ENCODE measurements at regions not wholly inside any gene's neighbourhood (a gene's known extent, or its start where the extent isn't known, plus 50 kb on each side); places are given as distances from the start of the nearest gene placed in this dataset.
"Not testable (repeated sequence)": the region's sequence is repeated elsewhere in the genome, so short reads cannot be mapped to it uniquely, and the experiment has no call there.

DNA sequence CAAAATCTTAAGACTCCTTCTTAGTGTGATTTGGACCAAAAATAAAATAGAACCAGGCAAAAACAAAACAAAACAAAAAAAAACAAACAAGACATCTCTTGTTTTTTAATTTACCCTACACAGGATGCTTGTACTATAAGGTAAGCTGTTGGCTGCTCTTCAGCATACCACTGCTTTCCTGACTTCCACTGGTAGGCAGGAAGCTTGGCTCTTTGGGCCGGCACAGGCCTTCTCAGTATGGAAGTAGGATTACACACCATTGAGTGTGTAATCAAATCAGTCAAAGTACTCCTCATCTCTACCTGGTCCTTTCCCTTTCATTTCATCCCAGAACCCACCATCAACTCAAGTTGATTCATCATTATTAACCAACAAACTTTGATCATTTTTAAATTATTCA lies 61.9 kb upstream of the RGS1 start:
- WGBS, 5 donors: 66 to 84% (median 78%) methylated on average over 1 of the region's 1 CpG
- no peak for DNase-seq
- H3K27me3 ChIP-seq (replicated peaks in 1 of 7): peaks cover 0 to 8% (median 0%) of the 10 kb centered on the region in 7 donors
- peak overlapping the region in 3 of 8 donors; percentile 1 to 26 (median 20) for H3K27ac ChIP-seq
- intact Hi-C loops (cut with DNase I; ENCODE audit: low total_unique reads): no loop called here
- no peak for TF ChIP-seq POLR2A (IDR thresholded peaks at IDR 0.05)
- TF ChIP-seq, protein P1, sequence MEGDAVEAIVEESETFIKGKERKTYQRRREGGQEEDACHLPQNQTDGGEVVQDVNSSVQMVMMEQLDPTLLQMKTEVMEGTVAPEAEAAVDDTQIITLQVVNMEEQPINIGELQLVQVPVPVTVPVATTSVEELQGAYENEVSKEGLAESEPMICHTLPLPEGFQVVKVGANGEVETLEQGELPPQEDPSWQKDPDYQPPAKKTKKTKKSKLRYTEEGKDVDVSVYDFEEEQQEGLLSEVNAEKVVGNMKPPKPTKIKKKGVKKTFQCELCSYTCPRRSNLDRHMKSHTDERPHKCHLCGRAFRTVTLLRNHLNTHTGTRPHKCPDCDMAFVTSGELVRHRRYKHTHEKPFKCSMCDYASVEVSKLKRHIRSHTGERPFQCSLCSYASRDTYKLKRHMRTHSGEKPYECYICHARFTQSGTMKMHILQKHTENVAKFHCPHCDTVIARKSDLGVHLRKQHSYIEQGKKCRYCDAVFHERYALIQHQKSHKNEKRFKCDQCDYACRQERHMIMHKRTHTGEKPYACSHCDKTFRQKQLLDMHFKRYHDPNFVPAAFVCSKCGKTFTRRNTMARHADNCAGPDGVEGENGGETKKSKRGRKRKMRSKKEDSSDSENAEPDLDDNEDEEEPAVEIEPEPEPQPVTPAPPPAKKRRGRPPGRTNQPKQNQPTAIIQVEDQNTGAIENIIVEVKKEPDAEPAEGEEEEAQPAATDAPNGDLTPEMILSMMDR (IDR thresholded peaks at IDR 0.05 in 8 of 11, conservative IDR thresholded peaks at IDR 0.05 in 3 of 11): no peak
- no peak for TF ChIP-seq POLR2AphosphoS5 (IDR thresholded peaks at IDR 0.05)
- no peaks in the 10 kb centered on the region for H3K36me3 ChIP-seq
- no peak overlapping the region for H3K4me3 ChIP-seq
- H3K9me3 ChIP-seq: no peaks in the 10 kb centered on the region
- H3K4me1 ChIP-seq: peaks cover 14 to 53% (median 25%) of the 10 kb centered on the region in 6 donors

DNA sequence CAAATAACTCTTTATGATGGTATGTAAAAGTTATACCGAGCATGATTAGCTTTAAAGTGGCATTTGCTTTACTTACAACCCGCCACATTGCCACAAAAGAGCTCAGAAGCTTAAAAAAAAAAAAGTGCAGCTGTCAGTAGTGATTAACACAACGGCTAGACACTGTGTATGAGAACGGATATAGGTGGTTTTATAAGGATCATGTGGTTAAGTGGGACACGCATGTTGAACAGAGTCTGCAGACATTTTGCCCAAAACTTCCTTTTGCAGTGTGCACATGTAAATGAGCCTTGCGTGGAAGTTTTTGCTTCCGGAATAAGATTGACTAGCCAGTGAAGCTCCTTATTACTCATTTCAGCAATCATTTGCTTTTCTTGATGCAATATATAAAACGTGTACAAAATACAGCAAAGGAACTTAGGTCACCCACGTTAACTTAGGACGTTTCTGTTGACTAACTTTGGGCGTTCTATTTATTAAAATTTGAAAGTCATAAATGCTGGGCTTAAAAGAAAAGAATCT lies 58.7 kb upstream of the RGS1 start:
- peak overlapping the region in 6 of 8 donors; percentile 1 to 70 (median 62) for H3K27ac ChIP-seq
- H3K36me3 ChIP-seq: no peaks in the 10 kb centered on the region
- no peak for DNase-seq
- peaks cover 14 to 67% (median 29%) of the 10 kb centered on the region in 6 donors for H3K4me1 ChIP-seq
- intact Hi-C loops (cut with DNase I; ENCODE audit: low total_unique reads): no loop called here
- H3K4me3 ChIP-seq: peak overlapping the region in 1 of 8 donors; percentile 3
- 11 to 22% (median 13%) methylated on average over 11 of the region's 11 CpGs for WGBS, 5 donors
- TF ChIP-seq, protein P1 (IDR thresholded peaks at IDR 0.05 in 8 of 11, conservative IDR thresholded peaks at IDR 0.05 in 3 of 11): no peak
- peak in 1 of 3 donors; percentile 73 for TF ChIP-seq POLR2AphosphoS5 (IDR thresholded peaks at IDR 0.05)
- H3K27me3 ChIP-seq (replicated peaks in 1 of 7): peaks cover 0 to 8% (median 0%) of the 10 kb centered on the region in 7 donors
- no peaks in the 10 kb centered on the region for H3K9me3 ChIP-seq

DNA sequence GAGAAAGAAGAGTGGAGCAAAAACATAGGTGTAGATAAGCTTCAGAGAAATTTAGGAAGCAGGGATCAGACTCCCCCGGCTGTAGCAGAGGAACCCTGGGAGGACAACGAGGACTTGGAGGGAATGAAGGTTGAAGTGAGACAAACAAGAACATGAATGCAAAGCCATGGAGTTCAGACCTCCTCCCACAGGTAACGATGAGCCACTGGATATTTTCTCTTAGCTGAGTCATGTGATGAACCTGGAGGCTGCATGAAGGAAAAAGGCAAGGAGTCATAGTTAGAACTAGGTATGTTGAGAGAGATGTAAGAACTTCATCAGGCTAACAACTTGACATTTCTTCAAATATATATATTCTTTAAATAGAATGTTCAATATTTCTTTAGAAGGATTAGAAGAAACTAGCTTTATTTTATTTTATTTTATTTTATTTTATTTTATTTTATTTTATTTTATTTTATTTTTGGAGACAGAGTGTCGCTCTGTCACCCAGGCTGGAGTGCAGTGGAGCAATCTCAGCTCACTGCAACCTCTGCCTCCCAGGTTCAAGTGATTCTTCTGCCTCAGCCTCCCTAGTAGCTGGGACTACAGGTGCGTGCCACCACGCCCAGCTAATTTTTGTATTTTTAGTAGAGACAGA lies 57.7 kb upstream of the RGS1 start:
- H3K36me3 ChIP-seq; intact Hi-C loops (cut with DNase I; ENCODE audit: low total_unique reads); H3K27me3 ChIP-seq (replicated peaks in 1 of 7); DNase-seq; H3K9me3 ChIP-seq; H3K4me3 ChIP-seq: not testable (repeated sequence)
- Histone ChIP-seq H3K4me1 (peaks cover 14 to 61% (median 26%) of the 10 kb centered on the region in 6 donors), H3K27ac (peak overlapping the region in 5 of 8 donors; percentile 9 to 70 (median 61))
- 81 to 89% (median 84%) methylated on average over 6 of the region's 6 CpGs for WGBS, 5 donors

DNA sequence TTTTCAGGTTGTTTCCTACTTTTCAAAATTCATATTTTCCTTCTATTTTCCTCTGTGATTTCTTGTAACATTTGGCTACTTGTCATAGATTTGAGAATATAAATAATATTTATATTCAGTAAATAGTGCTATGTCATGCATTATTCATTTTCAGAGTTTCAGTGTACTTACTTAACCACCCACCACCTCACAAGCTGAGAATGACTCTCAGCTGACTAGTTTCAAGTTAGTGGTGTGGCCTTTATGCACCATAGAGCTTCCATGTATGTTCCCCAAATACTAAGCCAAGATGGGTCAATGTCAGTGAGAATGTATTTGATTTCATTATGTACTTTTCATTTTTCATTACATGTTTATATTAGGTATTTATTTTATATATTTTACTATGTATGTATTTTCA lies 56.9 kb upstream of the RGS1 start:
- TF ChIP-seq POLR2AphosphoS5 (IDR thresholded peaks at IDR 0.05) (no peak), POLR2A (IDR thresholded peaks at IDR 0.05) (no peak)
- TF ChIP-seq, protein P1 (IDR thresholded peaks at IDR 0.05 in 8 of 11, conservative IDR thresholded peaks at IDR 0.05 in 3 of 11): no peak
- intact Hi-C loops (cut with DNase I; ENCODE audit: low total_unique reads): no loop called here
- no peak overlapping the region for H3K4me3 ChIP-seq
- no peaks in the 10 kb centered on the region for H3K9me3 ChIP-seq
- no peaks in the 10 kb centered on the region for H3K36me3 ChIP-seq
- no peak for DNase-seq
- H3K27ac ChIP-seq: no peak overlapping the region
- peaks cover 0 to 5% (median 0%) of the 10 kb centered on the region in 7 donors for H3K27me3 ChIP-seq (replicated peaks in 1 of 7)
- peaks cover 14 to 53% (median 24%) of the 10 kb centered on the region in 6 donors for H3K4me1 ChIP-seq

Data from spleen (tissue), 11 donors.